ENCODE measurements at regions not wholly inside any gene's neighbourhood (a gene's known extent, or its start where the extent isn't known, plus 50 kb on each side); places are given as distances from the start of the nearest gene placed in this dataset.
"Not testable (repeated sequence)": the region's sequence is repeated elsewhere in the genome, so short reads cannot be mapped to it uniquely, and the experiment has no call there.

GRCh38 chrX:124238268-124238667 lies 94.2 kb upstream of the TEX13D start:
- DNase-seq, result no peak

- no peak for DNase-seq
Measured at GRCh38 chrX:124239324-124239723, 93.1 kb upstream of the TEX13D start.

GRCh38 chrX:124239911-124240310 lies 92.5 kb upstream of the TEX13D start:
- DNase-seq, result no peak

- no peak for DNase-seq
Measured at GRCh38 chrX:124240422-124240821, 92.0 kb upstream of the TEX13D start.

DNA sequence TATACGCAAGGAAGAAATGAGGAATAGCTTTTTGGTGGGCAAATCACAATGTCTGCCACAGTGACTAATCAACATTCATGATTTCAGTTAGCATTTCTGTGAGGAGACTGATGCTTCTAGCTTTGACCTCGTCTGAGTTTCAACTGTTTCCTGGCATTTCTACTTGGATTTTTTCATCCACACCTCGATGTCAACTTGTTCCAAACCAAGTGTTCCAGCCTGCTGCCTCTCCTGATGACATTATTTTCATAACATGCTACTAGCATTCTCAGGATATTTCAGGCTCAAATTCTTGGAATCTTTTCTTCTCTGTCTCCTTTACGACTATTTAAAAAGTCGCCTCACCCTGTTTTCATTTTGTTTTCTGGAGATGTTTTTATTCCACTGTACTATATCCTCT lies 90.3 kb upstream of the TEX13D start:
- DNase-seq, result no peak

GRCh38 chrX:124249345-124249744 lies 83.1 kb upstream of the TEX13D start:
- DNase-seq, result no peak

DNA sequence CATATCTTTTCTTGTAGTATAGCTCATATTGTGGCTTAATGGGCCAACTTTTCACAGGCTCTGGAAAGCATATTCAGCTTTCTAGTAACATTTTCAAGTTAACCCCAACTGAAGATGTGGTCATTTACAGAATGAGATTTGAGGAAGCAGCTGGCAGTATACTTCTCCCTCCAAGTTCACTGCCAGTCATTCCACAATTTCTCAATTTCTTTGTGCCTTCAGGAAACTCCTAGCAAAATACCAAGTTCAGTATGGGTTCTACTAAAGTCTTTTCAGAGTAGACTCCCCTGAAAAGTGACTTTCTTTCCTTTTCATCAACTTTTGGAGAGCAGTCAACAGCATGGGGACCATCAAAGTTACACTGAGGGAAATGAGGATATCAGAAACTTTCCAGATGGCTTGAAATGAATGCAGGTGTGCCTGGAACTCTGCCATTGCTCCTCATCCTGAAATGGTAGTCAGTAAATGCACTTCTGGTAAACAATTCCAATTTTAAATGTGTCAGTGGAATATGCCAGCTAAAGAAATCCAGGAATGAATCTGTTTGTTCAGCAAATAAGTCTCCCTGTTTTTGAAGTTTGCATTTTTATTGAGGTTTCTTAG lies 81.5 kb upstream of the TEX13D start:
- no peak for DNase-seq

DNA sequence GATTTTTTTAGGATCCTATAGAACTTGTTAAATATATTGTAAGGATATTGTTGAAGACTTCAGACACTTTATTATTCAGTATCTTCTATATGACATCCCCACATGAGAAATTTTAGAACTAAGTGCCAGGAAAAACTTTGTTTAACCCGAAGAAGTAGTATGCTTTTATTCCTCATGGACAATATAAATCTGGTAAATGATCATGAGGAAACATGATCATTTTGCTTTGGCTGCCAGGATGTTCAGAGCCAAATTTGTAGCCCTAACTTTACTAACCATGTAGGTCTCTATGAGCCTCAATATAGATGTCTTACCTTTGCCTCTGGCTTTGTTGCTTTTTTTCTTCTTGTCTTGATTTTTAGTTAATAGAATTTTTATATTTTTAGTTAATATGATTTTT lies 77.8 kb upstream of the TEX13D start:
- DNase-seq, result no peak

- DNase-seq, result peak; percentile 8 to 60
Measured at GRCh38 chrX:124256216-124256615, 76.2 kb upstream of the TEX13D start.

GRCh38 chrX:124256629-124257380 lies 75.7 kb upstream of the TEX13D start:
- DNase-seq, result no peak

GRCh38 chrX:124257924-124258702 lies 74.3 kb upstream of the TEX13D start:
- DNase-seq, result peak in 1 of 2 experiments; percentile 1

GRCh38 chrX:124260845-124261244 lies 71.6 kb upstream of the TEX13D start:
- no peak for DNase-seq

GRCh38 chrX:124263743-124264142 lies 68.7 kb upstream of the TEX13D start:
- no peak for DNase-seq

DNA sequence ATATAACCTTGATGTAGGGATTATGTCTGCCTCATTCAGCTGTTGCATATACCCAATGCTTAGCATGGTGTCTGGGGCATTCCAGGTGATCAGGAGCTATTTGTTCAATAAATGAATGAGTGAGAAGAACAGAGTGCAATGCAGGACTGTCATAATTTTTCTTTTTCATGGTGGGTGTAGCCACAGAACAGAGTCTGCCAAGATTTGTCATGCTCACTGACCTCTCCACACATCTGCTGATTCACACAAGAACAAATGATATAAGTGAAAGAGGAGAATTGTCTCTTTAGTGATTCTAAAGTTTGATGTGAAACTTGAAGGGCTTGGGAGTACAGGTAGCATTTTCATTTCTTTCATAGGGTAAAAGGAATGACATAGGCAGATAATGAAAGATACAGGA lies 64.4 kb upstream of the TEX13D start:
- no peak for DNase-seq

DNA sequence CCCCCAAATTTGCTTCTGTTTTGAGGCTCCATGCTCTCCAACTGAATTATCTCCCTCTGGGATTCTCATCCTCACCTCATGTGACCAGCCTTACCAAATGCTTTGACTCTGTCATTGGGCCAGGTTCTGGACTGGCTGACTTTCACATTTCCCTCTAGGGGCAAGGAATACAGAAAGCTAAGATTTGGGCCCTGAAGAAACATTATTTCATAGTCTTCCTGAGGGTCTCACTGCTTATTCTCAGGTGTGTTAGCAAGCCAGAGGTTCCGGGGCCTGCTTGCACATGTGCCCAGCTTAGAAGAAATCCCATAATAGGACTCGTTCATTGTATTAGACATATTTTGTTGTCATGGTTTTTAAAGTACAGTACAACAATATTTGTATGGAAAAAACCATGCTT lies 62.6 kb upstream of the TEX13D start:
- no peak for DNase-seq

DNA sequence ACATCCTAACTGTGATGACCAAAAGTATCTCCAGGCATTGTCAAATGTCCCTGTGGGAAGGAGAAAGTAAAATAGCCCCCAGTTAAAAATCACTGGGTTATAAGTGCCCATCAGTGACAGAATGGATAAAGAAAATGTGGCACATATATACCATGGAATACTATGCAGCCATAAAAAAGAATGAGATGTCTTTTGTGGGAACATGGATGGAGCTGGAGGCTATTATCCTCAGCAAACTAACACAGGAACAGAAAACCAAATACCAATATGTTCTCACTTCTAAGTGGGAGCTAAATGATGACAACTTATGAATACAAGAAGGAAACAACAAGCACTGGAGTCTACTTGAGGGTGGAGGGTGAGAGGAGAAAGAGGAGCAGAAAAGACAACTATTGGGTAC lies 60.9 kb upstream of the TEX13D start:
- not testable (repeated sequence) for DNase-seq

- DNase-seq, result no peak
Measured at GRCh38 chrX:124272370-124272982, 60.0 kb upstream of the TEX13D start.

DNA sequence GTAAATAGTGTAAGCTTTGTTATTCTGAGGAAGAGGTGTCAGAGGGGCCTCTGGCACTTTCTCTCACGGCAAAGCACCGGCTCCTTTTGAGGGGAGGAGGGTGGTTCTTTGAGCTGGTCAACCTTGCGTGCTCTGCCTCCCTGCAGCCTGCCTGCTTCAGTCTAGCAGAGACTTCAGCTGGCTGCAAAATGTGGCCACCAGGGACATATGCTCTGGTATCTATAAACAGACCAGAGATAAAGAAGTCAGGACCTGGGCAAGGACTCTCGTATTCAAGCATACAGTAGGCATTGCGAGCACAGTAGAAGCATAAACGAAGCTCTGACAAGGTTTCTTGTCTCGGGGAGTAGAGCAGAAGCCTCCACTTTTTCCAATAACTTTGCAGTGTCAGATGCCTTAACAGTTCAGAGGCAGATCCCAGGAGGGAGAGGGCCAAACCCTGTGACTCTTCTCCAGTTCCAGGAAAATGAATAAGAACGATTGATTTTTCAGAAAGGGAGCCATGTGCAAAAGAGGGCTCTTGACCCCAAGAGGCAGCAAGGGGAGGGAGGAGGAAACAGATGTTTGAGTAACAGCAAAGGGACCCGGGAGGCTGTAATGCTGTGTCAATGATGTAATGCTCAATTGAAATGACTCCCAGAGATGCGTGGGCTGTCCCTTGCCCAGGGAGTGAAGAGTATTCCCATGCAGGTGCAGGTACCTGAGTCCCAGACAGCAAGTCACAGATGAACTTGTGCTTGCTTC lies 57.9 kb upstream of the TEX13D start:
- DNase-seq, result no peak

DNA sequence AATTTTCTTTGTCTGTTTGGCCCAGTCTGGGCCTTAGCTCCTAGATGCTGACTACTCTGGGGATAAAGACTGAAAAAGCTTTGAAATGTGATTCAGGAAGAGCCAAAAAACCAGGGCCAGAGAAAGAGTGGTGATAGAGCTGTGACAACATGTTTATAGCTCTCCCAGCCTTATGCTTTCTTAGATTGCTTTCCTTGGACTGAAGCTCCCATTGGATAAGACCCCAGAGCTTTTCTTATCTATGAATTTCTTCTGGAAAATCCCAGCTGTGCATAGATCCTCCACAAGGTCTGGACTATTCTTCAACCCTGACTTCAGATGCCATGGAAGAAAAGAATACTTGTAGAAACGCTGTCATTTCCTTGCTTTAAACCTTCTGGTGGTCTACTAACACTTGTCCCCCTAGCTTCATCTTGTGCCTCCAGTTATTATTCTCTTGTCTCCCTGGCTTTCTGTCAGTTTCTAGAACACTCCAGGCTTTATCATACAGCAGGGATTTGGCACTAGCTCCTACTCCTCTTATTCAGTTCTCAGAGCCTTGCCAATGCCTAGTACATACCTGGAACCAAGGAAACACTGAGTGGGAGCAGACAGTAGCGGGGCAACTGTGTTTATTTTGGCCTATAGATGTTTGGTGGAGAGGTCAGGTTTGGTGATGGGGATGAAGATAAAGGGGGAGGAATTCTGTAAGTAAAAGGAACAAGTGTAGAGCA lies 57.1 kb upstream of the TEX13D start:
- no peak for DNase-seq

GRCh38 chrX:124280294-124280902 lies 52.1 kb upstream of the TEX13D start:
- no peak for DNase-seq

DNA sequence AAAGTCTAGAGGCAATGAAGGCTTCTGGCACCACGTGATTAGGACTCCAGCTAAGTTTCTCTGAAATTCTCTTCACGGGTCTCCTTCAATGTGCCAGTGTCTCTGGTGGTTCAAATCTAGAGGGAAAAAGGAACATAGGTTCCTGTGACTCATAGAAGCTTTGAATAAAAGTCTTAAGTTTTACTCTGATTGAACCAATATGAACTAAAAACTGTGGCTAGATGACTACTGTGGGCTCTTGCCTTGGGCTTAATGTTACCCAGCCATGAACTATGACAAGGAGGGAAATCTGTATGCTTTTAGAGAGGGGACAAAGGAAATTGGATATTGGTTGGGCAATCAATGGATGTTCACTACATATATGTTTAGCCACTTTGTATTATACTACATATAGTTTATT lies 49.9 kb upstream of the TEX13D start:
- DNase-seq, result no peak

Data from NCI-H446 (cell line).